Left lobe of liver (tissue), 2 donors: ENCODE measurements at regions not wholly inside any gene's neighbourhood (a gene's known extent, or its start where the extent isn't known, plus 50 kb on each side); places are given as distances from the start of the nearest gene placed in this dataset.
"Not testable (repeated sequence)": the region's sequence is repeated elsewhere in the genome, so short reads cannot be mapped to it uniquely, and the experiment has no call there.

Source experiments
- ATAC-seq: fragments of 200-7000 bp; cut with Tn5 transposase; one replicate; pipeline ENCODE4 v1.9.1; 2020; ENCODE audit warnings: mild to moderate bottlenecking, moderate library complexity
- DNase-seq: peaks from one replicate; pipeline ENCODE4 v3.0.0-alpha.2; 2020; ENCODE audit warnings: low spot score
- donor health status: DM: no; HTN: no; CAD: no; lungs with moderate emphysema.
- donor health status: DM: no; HTN: yes; CAD: no.

DNA sequence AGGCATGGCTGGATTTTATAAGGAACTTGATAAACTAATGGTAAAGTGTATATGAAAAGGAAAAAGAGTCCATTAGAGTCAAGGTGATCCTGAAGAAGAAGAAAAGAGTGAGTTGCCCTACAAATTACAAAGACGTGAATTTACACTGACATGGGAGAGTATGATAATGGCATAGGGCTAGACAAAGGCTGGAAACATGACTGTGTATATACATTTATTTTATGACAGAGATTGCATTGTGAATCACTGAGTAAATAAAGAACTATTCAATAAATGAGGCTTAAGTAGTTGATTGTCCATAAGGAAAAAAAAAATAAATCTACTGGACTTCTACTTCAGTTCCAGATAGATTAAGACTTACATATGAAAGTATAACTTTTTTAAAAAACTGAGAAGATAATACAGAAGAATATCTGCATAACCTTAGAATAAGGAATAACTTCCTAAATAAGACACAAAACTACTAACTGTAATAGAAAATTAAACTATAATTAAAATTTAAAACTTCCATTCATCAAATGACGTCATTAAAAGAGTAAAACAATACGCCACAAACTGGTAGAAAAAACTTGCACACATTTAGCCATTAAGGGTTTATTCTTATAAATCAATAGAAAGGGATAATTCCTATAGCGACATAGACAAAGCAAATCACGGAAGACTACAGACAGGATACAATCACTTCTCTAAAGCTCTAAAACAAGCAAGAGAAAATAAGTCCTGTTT, 278.5 kb downstream of the NOVA1 start:
- no peak for DNase-seq
- no peak for ATAC-seq

GRCh38 chr14:26304056-26304455, 293.8 kb downstream of the NOVA1 start:
- ATAC-seq (no peak), DNase-seq (no peak)

- DNase-seq (no peak), ATAC-seq (no peak)
Observed at GRCh38 chr14:26293909-26294308, 303.9 kb downstream of the NOVA1 start.

DNA sequence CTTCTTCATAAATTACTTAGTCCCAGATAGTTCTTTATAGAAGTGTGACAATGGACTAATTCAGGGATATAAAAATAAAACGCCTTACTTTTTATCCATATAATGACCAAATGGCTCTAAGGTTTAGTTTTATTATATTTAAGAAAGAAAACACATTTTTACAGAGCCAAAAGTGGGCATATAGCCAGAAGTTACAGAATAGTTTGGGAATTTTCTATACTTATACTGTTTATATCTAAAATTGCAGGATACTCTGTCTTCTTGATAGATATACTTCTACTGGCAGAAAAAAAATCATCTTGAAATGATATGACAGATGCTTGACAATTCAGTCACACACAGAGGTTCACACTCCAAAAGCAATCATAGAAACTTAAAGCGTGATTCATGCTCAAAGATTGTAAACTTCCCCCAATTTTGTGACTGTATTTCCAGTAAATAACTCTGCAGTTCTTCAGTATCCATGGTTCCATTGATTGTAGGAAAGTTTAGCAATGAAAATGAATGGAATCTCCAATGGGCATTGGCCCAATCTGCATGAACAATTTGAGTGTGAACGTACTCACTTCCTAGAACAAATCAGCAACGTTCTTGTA, 307.8 kb downstream of the NOVA1 start:
- no peak for ATAC-seq
- no peak for DNase-seq

DNA sequence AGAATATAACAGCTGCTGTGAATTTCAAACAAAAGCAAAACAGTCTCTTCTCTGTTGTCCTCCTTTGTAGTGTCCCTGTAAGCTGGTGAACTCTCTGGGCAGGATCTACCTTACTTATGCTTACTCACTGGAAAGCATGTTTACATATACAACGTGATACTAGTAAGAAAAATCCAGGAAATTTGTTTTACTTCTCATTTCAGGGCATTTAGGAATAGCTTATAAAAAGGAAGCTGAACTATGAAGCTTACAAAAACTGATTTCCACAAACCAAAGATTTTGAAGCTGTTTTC, 311.0 kb downstream of the NOVA1 start:
- DNase-seq (no peak), ATAC-seq (no peak)

- ATAC-seq (no peak), DNase-seq (no peak)
Observed at GRCh38 chr14:26286081-26286912, 311.5 kb downstream of the NOVA1 start.

DNA sequence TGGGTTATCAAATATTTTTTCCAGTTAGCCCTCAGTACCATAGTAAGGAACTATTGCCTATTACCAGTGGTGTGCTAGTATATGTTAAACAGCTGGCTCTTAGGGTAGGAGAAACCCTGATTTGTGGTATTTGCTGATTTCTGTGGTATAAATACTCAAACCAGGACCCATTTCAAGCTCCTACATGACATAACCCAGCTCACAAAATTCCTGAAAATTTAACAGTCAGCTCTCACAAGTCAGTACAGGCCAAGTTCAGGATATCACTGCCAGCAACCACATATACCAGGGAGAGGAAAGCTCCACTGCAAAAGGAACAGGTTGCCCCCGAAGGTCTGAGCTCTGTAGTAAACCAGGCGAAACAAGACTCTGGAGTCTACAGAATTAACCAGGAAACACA, 315.3 kb downstream of the NOVA1 start:
- ATAC-seq (no peak), DNase-seq (no peak)

- DNase-seq, ATAC-seq: not testable (repeated sequence)
Observed at GRCh38 chr14:26282011-26282410, 315.8 kb downstream of the NOVA1 start.

DNA sequence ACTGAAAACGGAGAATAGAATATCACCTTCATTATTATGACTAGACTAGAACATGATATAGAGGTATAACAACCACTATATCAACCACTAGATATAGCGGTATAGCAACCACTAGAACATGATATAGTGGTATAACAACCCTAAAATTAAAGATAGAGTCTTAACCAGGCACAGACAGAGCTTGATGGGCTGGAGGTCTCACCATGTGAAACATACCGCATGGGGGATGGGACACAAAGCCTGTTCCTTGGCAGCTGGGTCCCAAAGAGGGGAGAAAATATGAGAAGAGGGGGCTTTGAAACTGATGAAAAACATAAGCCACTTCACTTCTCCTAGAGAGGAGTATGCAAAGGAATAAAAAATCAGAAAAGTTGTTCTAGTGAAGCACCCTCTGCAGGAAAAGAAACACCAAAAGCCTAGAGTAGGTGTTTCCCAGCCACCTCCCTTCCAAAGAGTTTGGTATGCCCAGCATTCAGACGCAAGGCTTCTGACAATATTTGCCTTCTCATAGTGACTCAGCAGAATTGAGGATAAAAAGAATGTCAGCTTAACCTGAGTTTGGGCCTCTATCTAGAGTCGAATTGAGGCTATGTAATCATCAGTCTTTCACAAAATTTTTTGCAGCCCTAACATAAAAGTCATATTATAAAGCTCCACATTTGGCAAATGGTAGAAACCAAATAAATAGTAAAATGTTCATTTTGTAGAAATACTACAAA, 316.4 kb downstream of the NOVA1 start:
- no peak for DNase-seq
- ATAC-seq = no peak

DNA sequence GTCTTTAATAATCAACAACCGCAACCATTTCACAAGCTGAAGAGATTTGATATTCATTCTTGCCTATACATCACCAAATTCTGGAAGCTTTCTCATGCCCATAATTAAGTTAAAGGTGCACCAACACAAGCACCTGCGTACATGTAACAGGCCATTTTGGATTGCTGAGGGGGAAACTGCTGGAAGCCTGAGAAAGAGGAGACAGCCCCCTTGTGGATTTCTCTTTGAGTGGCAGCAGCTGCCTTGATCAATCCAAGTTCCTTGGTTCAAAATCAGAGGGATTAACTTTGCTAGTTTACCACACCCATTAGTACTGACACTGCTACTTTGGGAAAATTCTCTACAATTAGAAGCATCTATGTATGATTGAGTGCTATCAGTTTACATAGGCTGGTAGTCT, 321.1 kb downstream of the NOVA1 start:
- no peak for ATAC-seq
- DNase-seq = no peak

GRCh38 chr14:26265170-26265685, 332.6 kb downstream of the NOVA1 start:
- ATAC-seq (no peak), DNase-seq (no peak)

DNA sequence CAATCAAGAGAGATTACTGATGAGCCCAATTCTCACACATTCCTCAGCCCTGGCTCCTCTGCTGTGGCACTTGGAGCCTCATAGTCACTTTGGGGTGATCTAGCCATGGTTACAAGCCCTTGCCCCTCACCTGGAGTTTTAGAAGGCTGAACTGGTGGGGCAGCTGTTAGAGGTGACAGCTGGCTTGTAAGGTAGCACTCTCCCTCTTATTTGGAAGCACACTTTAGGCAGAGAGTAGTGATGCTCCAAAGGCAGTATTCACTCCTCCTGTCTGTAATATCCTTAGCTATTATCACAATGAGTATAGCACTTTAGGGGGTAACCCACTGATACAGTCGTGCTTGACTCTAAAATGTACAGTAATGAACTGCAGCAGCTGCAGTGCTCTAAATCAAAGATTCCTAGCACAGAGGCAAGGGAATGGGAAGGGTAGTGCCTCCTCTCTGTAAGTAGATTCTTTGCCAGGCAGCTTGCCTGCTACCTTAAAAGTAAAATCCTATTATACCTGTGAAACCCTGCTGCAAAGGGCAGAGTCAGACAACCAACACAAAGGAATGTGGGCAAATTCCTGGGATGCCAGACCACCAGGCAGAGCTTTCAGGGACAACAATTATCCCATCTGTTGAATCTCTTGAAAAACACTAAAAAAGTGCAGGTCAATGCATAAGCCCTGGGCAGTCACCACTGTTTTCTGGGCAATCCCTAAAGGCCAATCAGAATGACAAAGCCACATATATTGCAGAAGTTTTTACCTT, 336.3 kb downstream of the NOVA1 start:
- DNase-seq (no peak), ATAC-seq (no peak)

GRCh38 chr14:26255213-26255612, 342.6 kb downstream of the NOVA1 start:
- DNase-seq (no peak), ATAC-seq (peak; percentile 55)

DNA sequence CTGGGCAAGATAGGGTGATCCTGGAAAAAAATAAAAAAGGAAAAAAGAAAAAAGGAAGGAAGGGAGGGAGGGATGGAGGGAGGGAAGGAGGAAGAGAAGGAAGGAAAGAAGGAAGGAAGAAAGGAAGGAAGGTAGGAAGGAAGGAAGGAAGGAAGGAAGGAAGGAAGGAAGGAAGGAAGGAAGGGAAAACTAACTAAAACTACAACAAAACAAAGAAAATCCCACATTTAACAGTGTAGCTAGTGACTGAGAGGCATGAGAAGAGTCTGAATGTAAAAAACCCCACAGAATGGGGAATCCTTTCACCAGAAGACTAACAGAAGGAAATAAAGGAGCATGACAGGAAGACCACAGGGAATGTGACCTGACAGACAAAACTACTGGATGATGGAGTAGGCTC, 345.7 kb downstream of the NOVA1 start:
- DNase-seq (no peak), ATAC-seq (no peak)

- DNase-seq (no peak), ATAC-seq (no peak)
Observed at GRCh38 chr14:26233118-26233517, 364.7 kb downstream of the NOVA1 start.

- ATAC-seq (no peak), DNase-seq (no peak)
Observed at GRCh38 chr14:26218861-26219260, 379.0 kb downstream of the NOVA1 start.

DNA sequence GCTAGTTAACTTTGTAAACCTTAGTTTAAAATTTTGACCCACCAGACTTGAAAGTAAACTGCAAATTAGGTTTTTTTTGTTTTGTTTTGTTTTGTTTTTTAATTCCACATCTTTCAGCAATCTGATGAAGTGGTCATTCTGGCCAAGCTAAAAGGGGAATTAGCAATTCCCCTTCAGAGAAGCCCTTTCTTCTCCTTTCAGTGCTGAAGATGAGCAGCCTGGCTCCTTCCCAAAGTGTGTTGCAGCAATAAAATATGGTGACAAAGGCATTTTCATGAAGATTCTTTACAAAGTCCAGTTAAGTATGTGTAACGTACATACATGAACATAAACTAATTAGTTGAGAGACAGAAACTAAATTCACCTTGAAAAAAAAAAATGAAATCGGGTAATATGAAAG, 380.1 kb downstream of the NOVA1 start:
- DNase-seq (no peak), ATAC-seq (no peak)

DNA sequence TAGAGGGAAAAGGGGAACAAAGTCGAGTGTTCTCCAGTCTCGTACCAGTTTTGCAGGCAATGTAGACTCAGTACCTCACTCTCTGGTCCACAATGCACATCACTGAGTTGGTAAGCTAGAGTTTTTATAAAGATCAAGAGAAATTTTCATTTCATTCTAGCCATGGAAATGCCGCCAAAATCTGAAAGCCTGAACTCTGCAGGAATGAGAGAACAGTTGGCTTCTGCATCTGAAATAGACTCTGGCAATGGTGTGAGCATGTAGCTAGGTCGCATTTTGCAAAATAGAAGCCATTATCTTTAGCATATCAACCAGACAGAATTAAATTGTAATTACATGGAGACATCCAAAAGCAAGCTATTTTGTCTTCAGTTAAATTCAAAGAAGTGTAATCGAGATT, 381.0 kb downstream of the NOVA1 start:
- ATAC-seq = no peak
- no peak for DNase-seq

DNA sequence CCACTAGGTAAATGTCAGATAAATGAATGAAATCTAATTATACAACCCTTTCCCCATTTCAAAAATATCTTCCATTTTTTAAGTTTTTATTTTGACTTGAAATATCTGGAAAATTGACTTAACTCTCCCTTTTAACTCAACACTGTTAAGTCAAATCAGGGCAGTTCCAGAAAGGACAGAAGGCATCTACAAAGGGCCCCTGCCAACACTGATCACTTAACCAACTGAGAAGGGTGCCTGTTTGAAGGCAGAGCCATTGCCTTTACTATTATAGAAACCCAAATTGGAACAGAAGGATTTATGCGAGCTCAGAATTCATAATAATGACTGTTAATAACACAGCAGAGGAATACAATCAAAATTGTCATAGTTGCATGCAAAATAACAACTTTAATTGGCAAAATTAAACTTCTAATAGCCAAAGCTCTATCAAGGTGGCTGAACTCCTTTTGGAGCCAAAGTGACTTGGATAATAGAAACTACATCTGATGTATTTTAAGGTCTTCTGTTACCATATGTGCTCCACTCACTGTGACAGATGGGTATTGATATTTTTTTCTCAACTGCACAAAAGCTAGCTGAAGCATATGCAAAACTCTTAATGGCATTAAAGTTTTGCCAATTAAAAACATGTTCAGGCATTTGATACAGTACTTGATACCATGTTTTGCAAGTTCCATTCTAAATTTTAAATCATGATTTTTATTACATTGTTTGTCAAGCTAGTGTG, 383.8 kb downstream of the NOVA1 start:
- no peak for ATAC-seq
- no peak for DNase-seq

GRCh38 chr14:26209699-26210098, 388.1 kb downstream of the NOVA1 start:
- no peak for DNase-seq
- no peak for ATAC-seq
